PFSK-1 (cell line): ENCODE measurements at regions not wholly inside any gene's neighbourhood (a gene's known extent, or its start where the extent isn't known, plus 50 kb on each side); places are given as distances from the start of the nearest gene placed in this dataset.

ENCODE experiments used
- POLR2AphosphoS5 ChIP-seq: IDR thresholded peaks from 2 replicates; pipeline ENCODE4 v1.6.1; 2012; ENCODE audit warnings: low read depth, mild to moderate bottlenecking, control low read depth, low read length, moderate library complexity
- TF ChIP-seq, protein P1 (sequence below), 2 experiments: IDR thresholded peaks; 2 replicates each; pipeline versions ENCODE4 v1.6.1 to v1.8.0; 2011 to 2012; ENCODE audit warnings: low read depth in 2 of 2, low read length in 2 of 2, control low read depth in 1 of 2, inconsistent platforms in 1 of 2, mild to moderate bottlenecking in 1 of 2, moderate library complexity in 1 of 2; ENCODE audit not compliant: insufficient read depth in 1 of 2

- TF ChIP-seq, protein P1, sequence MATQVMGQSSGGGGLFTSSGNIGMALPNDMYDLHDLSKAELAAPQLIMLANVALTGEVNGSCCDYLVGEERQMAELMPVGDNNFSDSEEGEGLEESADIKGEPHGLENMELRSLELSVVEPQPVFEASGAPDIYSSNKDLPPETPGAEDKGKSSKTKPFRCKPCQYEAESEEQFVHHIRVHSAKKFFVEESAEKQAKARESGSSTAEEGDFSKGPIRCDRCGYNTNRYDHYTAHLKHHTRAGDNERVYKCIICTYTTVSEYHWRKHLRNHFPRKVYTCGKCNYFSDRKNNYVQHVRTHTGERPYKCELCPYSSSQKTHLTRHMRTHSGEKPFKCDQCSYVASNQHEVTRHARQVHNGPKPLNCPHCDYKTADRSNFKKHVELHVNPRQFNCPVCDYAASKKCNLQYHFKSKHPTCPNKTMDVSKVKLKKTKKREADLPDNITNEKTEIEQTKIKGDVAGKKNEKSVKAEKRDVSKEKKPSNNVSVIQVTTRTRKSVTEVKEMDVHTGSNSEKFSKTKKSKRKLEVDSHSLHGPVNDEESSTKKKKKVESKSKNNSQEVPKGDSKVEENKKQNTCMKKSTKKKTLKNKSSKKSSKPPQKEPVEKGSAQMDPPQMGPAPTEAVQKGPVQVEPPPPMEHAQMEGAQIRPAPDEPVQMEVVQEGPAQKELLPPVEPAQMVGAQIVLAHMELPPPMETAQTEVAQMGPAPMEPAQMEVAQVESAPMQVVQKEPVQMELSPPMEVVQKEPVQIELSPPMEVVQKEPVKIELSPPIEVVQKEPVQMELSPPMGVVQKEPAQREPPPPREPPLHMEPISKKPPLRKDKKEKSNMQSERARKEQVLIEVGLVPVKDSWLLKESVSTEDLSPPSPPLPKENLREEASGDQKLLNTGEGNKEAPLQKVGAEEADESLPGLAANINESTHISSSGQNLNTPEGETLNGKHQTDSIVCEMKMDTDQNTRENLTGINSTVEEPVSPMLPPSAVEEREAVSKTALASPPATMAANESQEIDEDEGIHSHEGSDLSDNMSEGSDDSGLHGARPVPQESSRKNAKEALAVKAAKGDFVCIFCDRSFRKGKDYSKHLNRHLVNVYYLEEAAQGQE (IDR thresholded peaks at IDR 0.05; ENCODE audit: insufficient read depth in 1 of 2, low read depth in 2 of 2, low read length in 2 of 2) = no peak
- TF ChIP-seq POLR2AphosphoS5 = no peak
Observed at GRCh38 chrX:63439580-63439979, 88.4 kb upstream of the SPIN4 start.
